Right lobe of liver (tissue), 6 donors: ENCODE measurements at regions not wholly inside any gene's neighbourhood (a gene's known extent, or its start where the extent isn't known, plus 50 kb on each side); places are given as distances from the start of the nearest gene placed in this dataset.
"Not testable (repeated sequence)": the region's sequence is repeated elsewhere in the genome, so short reads cannot be mapped to it uniquely, and the experiment has no call there.

ENCODE experiments used
- ATAC-seq, 4 donors: fragments of 200-7000 bp; cut with Tn5 transposase; one replicate each; pipeline ENCODE4 v1.9.1; 2020; ENCODE audit warnings: mild to moderate bottlenecking in 4 of 4, moderate library complexity in 4 of 4
- DNase-seq, 3 donors: peaks; one replicate each; pipeline ENCODE4 v3.0.0-alpha.2; 2020
- H3K27ac ChIP-seq, 3 donors: fragments of 200-600 bp; one replicate each; pipeline ENCODE4 v1.8.0; 2022
- H3K27me3 ChIP-seq, 2 donors: fragments of 200-600 bp; one replicate each; pipeline ENCODE4 v1.8.0; 2022
- H3K36me3 ChIP-seq, 4 donors: fragments of 200-600 bp; sonication (generic) in 1 of 4; one replicate each; pipeline versions ENCODE4 v1.5.1 to v1.8.0; 2017 to 2022; ENCODE audit warnings: control low read depth in 1 of 4
- H3K4me1 ChIP-seq, 4 donors: fragments of 200-600 bp; sonication (generic) in 1 of 4; one replicate each; pipeline versions ENCODE4 v1.5.1 to v1.8.0; 2017 to 2022; ENCODE audit warnings: control low read depth in 1 of 4
- H3K4me3 ChIP-seq, 3 donors: fragments of 200-600 bp; one replicate each; pipeline ENCODE4 v1.8.0; 2022
- H3K9me3 ChIP-seq, 4 donors: fragments of 200-600 bp; sonication (generic) in 1 of 4; one replicate each; pipeline versions ENCODE4 v1.5.1 to v1.8.0; 2017 to 2022; ENCODE audit warnings: control low read depth in 1 of 4
- POLR2A ChIP-seq: fragments of 450-650 bp; IDR thresholded peaks from one replicate; pipeline ENCODE4 v1.6.1; 2017; ENCODE audit warnings: antibody characterized with exemption, mild to moderate bottlenecking
- WGBS: methylation state at CpG from one replicate; pipeline ENCODE4 v1.1.6; 2018; ENCODE audit warnings: low coverage, low lambda C conversion rate; ENCODE audit not compliant: insufficient coverage; ENCODE audit errors: missing lambda C conversion rate; 5-methylcytosine and 5-hydroxymethylcytosine counted together
- intact Hi-C, 2 donors: fragments of 100-400 bp; cut with DNase I; formaldehyde crosslinking; loops; one replicate each; pipeline versions ENCODE4 v1.11.2 to v1.14.1; 2022
- TF ChIP-seq, protein P1 (sequence below), 4 donors: fragments of 200-600 bp in 3 of 4; fragments of 450-650 bp in 1 of 4; IDR thresholded peaks; one replicate each; pipeline versions ENCODE4 v1.5.1 to v1.8.0; 2016 to 2022; ENCODE audit warnings: antibody characterized with exemption in 4 of 4, mild to moderate bottlenecking in 2 of 4
- donor health status: DM: no; HTN: yes; CAD: no.
- donor health status: DM: no; HTN: no; CAD: no.
- donor health status: DM: no; HTN: no; CAD: no.
- donor health status: DM: no; HTN: yes; CAD: no.
- donor health status: DM: no; HTN: yes; CAD: no.

DNA sequence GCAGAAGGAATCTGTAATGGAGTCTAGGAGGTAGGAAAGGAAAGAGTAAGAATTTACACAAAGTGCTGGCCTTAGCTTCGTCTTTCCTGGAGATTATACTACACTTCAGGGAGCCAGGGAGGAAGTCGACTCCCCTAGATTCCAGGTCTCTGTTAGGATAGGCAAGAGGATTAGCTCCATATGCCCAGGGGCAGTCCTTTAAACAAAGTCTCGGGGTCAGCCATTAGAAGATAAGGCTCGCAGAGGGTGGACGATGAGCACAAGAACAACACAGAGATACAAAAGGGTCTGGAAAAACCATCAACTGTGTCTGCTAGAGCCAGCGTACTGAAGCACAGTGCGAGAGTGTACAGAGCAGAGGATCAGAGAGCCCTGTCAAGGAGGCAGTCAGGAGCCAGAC, 344.7 kb upstream of the TNC start:
- H3K27me3 ChIP-seq: no peaks in the 10 kb centered on the region
- no peak overlapping the region for H3K4me3 ChIP-seq
- H3K36me3 ChIP-seq: no peaks in the 10 kb centered on the region
- intact Hi-C loops: no loop called here
- no peak overlapping the region for H3K27ac ChIP-seq
- DNase-seq: no peak
- 36% methylated on average over 7 of the region's 7 CpGs for WGBS
- no peaks in the 10 kb centered on the region for H3K4me1 ChIP-seq
- TF ChIP-seq POLR2A: no peak
- TF ChIP-seq, protein P1, sequence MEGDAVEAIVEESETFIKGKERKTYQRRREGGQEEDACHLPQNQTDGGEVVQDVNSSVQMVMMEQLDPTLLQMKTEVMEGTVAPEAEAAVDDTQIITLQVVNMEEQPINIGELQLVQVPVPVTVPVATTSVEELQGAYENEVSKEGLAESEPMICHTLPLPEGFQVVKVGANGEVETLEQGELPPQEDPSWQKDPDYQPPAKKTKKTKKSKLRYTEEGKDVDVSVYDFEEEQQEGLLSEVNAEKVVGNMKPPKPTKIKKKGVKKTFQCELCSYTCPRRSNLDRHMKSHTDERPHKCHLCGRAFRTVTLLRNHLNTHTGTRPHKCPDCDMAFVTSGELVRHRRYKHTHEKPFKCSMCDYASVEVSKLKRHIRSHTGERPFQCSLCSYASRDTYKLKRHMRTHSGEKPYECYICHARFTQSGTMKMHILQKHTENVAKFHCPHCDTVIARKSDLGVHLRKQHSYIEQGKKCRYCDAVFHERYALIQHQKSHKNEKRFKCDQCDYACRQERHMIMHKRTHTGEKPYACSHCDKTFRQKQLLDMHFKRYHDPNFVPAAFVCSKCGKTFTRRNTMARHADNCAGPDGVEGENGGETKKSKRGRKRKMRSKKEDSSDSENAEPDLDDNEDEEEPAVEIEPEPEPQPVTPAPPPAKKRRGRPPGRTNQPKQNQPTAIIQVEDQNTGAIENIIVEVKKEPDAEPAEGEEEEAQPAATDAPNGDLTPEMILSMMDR (IDR thresholded peaks at IDR 0.05): no peak
- no peaks in the 10 kb centered on the region for H3K9me3 ChIP-seq
- ATAC-seq: no peak

DNA sequence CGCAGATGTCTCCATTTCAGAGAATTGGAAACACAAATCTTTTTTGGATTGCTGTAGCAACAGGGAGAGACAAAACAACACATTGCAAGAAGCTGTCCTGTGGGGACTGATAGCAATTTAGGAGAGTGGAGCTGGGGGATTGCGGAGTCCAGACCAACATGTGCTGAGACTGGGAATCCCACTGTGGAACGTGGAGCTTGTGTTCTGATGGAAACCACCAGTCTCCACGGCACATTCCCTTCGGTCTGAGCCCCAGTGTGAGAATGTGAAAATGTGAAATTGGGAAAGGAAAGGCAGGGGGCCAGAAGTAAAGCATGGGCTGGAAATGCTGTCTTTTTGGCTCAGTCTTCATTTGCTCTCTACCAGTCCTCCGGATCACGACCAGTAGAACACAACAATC, 348.8 kb upstream of the TNC start:
- H3K36me3 ChIP-seq: no peaks in the 10 kb centered on the region
- ATAC-seq: no peak
- no peak overlapping the region for H3K27ac ChIP-seq

DNA sequence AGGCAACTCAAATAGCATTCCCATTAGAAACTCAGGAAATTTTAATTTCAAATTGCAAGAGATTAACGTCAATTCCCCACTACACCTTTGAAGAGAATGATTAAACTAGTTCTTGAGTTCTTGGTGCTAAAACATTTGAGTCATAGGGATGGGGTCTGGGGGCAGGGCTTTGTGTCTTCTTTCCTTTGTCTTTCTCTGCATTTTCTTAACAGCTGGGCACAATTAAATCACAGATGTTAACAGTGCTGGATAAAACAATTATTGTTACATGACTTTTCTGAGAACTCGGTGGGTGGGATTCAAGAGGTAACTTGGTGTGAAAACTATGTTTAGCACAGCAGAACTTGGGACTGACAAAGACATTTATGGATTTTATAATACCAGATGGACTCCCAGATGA, 351.9 kb upstream of the TNC start:
- Histone ChIP-seq H3K36me3 (no peaks in the 10 kb centered on the region), H3K27ac (no peak overlapping the region), H3K27me3 (no peaks in the 10 kb centered on the region), H3K9me3 (no peaks in the 10 kb centered on the region), H3K4me1 (no peaks in the 10 kb centered on the region), H3K4me3 (no peak overlapping the region)
- intact Hi-C loops: no loop called here
- ATAC-seq (no peak), DNase-seq (no peak)
- WGBS: 52% methylated on average over 2 of the region's 2 CpGs
- no peak for TF ChIP-seq POLR2A
- TF ChIP-seq, protein P1 (IDR thresholded peaks at IDR 0.05): no peak

More for the DNA sequence above, 348.8 kb upstream of the TNC start:
- no peaks in the 10 kb centered on the region for H3K9me3 ChIP-seq
- H3K27me3 ChIP-seq: no peaks in the 10 kb centered on the region
- no peak overlapping the region for H3K4me3 ChIP-seq
- H3K4me1 ChIP-seq: no peaks in the 10 kb centered on the region
- WGBS: 68% methylated on average over 7 of the region's 7 CpGs
- intact Hi-C loops: no loop called here
- DNase-seq: no peak
- TF ChIP-seq, protein P1 (IDR thresholded peaks at IDR 0.05): no peak
- no peak for TF ChIP-seq POLR2A

DNA sequence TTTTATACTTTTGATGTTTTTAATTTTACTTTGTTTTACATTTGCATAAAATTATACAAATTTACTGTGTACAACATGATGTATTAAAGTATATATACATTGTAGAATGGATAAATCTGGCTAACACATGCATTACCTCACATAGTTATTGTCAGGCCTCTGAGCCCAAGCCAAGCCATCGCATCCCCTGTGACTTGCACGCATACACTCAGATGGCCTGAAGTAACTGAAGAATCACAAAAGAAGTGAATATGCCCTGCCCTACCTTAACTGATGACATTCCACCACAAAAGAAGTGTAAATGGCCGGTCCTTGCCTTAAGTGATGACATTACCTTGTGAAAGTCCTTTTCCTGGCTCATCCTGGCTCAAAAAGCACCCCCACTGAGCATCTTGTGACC, 355.1 kb upstream of the TNC start:
- H3K4me1 ChIP-seq, H3K36me3 ChIP-seq, H3K27me3 ChIP-seq, DNase-seq, H3K9me3 ChIP-seq, ATAC-seq, H3K4me3 ChIP-seq, intact Hi-C loops, H3K27ac ChIP-seq: not testable (repeated sequence)
- 93% methylated on average over 2 of the region's 3 CpGs for WGBS

DNA sequence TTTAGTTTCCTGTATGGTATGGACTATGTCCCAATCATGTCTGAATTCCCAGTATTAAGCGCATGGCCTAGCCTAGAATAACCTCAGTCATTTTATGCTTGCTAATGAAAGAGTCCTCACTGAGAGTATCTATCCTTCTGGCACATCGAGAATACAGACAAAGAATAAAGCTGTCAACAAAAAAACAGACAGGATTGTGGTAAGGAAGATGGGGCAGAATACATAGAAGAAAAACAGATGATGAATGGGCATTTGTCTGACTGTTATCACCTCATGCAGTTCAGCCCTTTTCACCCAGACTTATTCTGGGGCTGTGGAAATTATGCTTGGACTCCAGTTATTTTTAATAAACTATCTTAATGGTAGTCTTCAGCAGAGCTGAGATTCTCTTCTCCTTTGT, 363.8 kb upstream of the TNC start:
- no peak for ATAC-seq
- intact Hi-C loops: no loop called here
- Histone ChIP-seq H3K27me3 (no peaks in the 10 kb centered on the region), H3K36me3 (no peaks in the 10 kb centered on the region), H3K4me3 (no peak overlapping the region), H3K4me1 (no peaks in the 10 kb centered on the region), H3K27ac (no peak overlapping the region), H3K9me3 (no peaks in the 10 kb centered on the region)
- no peak for DNase-seq
- 81% methylated on average over 2 of the region's 2 CpGs for WGBS
- no peak for TF ChIP-seq POLR2A
- TF ChIP-seq, protein P1 (IDR thresholded peaks at IDR 0.05): no peak
